ENCODE measurements at regions not wholly inside any gene's neighbourhood (a gene's known extent, or its start where the extent isn't known, plus 50 kb on each side); places are given as distances from the start of the nearest gene placed in this dataset.
"Not testable (repeated sequence)": the region's sequence is repeated elsewhere in the genome, so short reads cannot be mapped to it uniquely, and the experiment has no call there.

DNA sequence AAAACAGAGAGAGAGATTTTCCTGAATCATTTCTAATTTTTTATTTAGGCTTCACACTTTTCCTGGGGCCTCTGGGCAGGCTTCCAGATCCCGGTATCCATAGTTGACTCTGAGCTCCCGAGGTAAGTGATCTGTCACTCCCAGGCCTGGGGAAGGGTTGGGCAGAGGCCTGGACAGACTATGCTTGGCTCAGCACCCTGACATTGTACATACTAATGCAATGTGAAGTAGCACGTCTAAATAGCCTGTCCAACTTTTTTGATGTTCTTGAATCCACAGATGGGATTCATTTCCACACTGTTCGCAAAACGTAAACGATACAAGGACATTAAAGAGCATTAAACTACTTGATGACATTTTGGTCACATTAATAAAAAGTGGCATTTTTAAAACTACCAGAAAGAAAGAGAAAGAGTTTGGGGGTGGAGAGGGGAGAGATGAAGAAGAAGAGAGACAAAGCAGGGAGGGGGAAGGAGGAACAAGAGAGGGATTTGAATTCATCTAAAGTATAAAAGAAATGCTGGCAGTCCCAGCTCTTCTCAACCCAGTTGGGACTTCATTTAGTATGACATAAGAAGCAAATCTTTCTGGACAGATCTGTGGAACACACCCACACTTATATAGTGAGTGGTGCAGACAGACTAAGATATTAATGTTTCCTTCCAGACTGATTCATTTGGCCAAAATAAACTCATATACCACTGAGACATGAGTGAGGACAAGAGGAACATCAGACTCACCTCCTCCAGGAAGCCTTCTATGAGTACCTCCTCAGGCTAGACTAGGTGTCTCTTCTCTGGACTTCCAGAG, 514.2 kb downstream of the SOX6 start:
- H3K27ac Mint-ChIP-seq (ENCODE audit: unreplicated experiment) = no peak overlapping the region
- peaks cover 2% of the 10 kb centered on the region for H3K4me1 Mint-ChIP-seq (ENCODE audit: low read depth, unreplicated experiment)
- no peaks in the 10 kb centered on the region for H3K9me3 Mint-ChIP-seq (ENCODE audit: unreplicated experiment)
- H3K36me3 Mint-ChIP-seq (ENCODE audit: unreplicated experiment) = no peaks in the 10 kb centered on the region
- no peaks in the 10 kb centered on the region for H3K27me3 Mint-ChIP-seq (ENCODE audit: unreplicated experiment)
- no peak for TF ChIP-seq CTCF (IDR thresholded peaks at IDR 0.05; ENCODE audit: partially characterized antibody, unreplicated experiment)
- no peak for DNase-seq
- no peak overlapping the region for H3K4me3 Mint-ChIP-seq (ENCODE audit: unreplicated experiment)

DNA sequence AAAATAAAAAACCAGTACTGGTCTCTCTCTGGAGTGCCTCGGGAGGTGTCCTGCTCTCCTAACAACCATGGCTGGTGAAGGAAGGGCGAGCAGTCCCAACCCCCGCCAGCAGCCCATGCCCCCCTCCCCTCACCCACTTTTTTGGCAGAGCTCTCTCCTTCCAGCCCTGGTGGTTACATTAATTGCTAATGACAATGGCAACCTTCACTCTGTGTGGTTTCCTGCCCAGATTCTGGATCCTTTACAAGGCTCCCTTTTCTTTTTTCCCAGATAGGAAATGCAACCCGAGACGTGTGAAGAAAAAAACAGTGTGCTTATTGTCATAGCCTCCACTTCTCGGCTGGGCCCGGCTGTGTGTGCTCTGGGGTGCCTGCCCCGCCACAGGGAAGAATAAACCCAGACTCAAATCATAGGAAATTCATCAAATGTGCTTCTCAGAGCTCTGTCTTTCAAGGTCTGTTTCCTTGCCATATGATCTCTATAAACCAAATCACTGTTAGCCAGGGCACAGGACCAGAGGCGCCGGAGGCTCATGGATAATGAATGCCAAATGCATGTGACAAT, 513.0 kb downstream of the SOX6 start:
- Mint-ChIP-seq H3K4me3 (ENCODE audit: unreplicated experiment) (no peak overlapping the region), H3K27ac (ENCODE audit: unreplicated experiment) (no peak overlapping the region), H3K27me3 (ENCODE audit: unreplicated experiment) (no peaks in the 10 kb centered on the region), H3K4me1 (ENCODE audit: low read depth, unreplicated experiment) (peaks cover 2% of the 10 kb centered on the region), H3K9me3 (ENCODE audit: unreplicated experiment) (no peaks in the 10 kb centered on the region), H3K36me3 (ENCODE audit: unreplicated experiment) (no peaks in the 10 kb centered on the region)
- TF ChIP-seq CTCF (IDR thresholded peaks at IDR 0.05; ENCODE audit: partially characterized antibody, unreplicated experiment) = no peak
- DNase-seq = no peak

DNA sequence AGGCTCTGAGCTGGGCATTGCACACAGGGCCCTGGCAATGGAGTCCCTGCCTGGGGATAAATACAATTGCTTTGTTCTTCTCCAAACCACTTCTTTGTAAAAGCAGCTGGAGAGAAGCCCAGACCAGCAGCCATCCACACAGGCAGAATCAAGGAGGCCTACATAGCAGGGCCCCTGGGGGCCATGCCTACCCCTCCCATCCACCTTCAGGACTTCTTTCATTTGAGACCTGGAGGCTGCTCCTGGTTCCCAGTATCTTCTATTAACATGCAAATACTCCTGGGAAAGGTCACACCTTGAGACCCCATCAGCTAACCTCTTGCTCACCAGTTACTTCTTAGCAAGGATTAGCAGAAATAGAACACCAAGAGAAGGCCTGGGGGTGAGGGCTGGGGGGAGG, 511.1 kb downstream of the SOX6 start:
- H3K36me3 Mint-ChIP-seq (ENCODE audit: unreplicated experiment) = no peaks in the 10 kb centered on the region
- no peak overlapping the region for H3K4me3 Mint-ChIP-seq (ENCODE audit: unreplicated experiment)
- no peak for TF ChIP-seq CTCF (IDR thresholded peaks at IDR 0.05; ENCODE audit: partially characterized antibody, unreplicated experiment)
- no peak overlapping the region for H3K27ac Mint-ChIP-seq (ENCODE audit: unreplicated experiment)
- H3K9me3 Mint-ChIP-seq (ENCODE audit: unreplicated experiment) = no peaks in the 10 kb centered on the region
- H3K4me1 Mint-ChIP-seq (ENCODE audit: low read depth, unreplicated experiment) = peaks cover 2% of the 10 kb centered on the region
- no peaks in the 10 kb centered on the region for H3K27me3 Mint-ChIP-seq (ENCODE audit: unreplicated experiment)
- no peak for DNase-seq

DNA sequence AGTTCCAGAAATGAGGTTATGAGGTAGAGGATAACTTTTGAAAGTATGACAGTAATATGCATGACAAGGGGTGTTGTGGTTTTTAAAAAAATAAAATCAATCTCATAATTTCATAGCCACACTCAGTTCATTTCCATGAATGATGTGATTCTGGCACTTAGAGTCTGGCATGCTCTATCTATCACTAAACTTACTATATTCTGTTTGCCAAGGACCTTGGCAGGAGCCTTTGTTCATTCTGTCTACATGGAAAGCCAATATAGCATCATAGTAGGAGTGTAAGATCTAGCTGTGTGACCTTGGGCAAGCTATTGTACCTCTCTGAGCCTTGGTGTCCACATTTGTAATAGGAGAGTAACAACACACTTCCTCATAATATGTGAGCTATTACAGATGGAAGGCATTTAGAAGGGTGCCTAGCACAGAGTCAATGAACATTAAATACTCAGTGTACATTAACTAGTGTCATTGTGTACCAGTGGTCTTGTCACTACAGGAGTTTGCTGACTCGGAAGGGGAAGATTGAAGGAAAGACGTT, 507.6 kb downstream of the SOX6 start:
- DNase-seq = no peak
- TF ChIP-seq CTCF (IDR thresholded peaks at IDR 0.05; ENCODE audit: partially characterized antibody, unreplicated experiment) = no peak
- H3K36me3 Mint-ChIP-seq (ENCODE audit: unreplicated experiment) = no peaks in the 10 kb centered on the region
- no peak overlapping the region for H3K27ac Mint-ChIP-seq (ENCODE audit: unreplicated experiment)
- H3K4me3 Mint-ChIP-seq (ENCODE audit: unreplicated experiment) = no peak overlapping the region
- H3K9me3 Mint-ChIP-seq (ENCODE audit: unreplicated experiment) = no peaks in the 10 kb centered on the region
- H3K4me1 Mint-ChIP-seq (ENCODE audit: low read depth, unreplicated experiment) = no peaks in the 10 kb centered on the region
- H3K27me3 Mint-ChIP-seq (ENCODE audit: unreplicated experiment) = no peaks in the 10 kb centered on the region

DNA sequence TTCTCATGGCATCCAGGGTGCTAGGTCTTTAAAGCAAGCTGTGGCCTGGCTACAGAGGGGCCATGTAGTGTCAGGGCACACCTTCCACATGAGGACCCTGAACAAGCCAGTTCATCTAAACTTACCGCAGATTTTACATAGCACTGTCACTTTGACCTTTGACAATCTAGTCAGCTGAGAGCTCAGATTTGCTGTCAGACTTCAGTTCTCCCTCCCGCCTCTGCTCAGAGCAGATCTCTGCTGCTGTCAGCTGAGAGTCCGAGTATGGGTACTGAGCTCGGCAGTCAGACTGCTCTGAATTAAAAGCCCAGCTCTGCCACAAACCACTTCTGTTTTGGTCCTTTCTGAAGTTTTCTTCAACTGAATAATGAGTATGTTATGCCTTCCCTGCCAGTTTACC, 507.1 kb downstream of the SOX6 start:
- H3K9me3 Mint-ChIP-seq (ENCODE audit: unreplicated experiment) = no peaks in the 10 kb centered on the region
- H3K27ac Mint-ChIP-seq (ENCODE audit: unreplicated experiment) = no peak overlapping the region
- TF ChIP-seq CTCF (IDR thresholded peaks at IDR 0.05; ENCODE audit: partially characterized antibody, unreplicated experiment) = no peak
- H3K27me3 Mint-ChIP-seq (ENCODE audit: unreplicated experiment) = no peaks in the 10 kb centered on the region
- no peak for DNase-seq
- H3K4me1 Mint-ChIP-seq (ENCODE audit: low read depth, unreplicated experiment) = peaks cover 1% of the 10 kb centered on the region
- no peaks in the 10 kb centered on the region for H3K36me3 Mint-ChIP-seq (ENCODE audit: unreplicated experiment)
- H3K4me3 Mint-ChIP-seq (ENCODE audit: unreplicated experiment) = no peak overlapping the region

DNA sequence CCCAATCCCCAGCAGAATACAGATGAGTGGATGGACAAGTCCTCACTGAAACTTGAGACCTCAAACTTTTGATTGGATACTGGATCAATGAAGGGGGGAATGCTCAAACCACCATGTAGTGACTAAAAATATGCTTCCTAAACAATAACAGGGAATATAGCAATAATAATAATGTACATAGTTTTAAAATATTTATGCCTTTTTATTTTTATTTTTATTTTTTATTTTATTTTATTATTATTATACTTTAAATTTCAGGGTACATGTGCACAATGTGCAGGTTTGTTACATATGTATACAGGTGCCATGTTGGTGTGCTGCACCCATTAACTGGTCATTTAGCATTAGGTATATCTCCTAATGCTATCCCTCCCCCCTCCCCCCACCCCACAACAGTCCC, 506.0 kb downstream of the SOX6 start:
- H3K27me3 Mint-ChIP-seq (ENCODE audit: unreplicated experiment); DNase-seq; H3K36me3 Mint-ChIP-seq (ENCODE audit: unreplicated experiment); H3K27ac Mint-ChIP-seq (ENCODE audit: unreplicated experiment); H3K9me3 Mint-ChIP-seq (ENCODE audit: unreplicated experiment); H3K4me3 Mint-ChIP-seq (ENCODE audit: unreplicated experiment); H3K4me1 Mint-ChIP-seq (ENCODE audit: low read depth, unreplicated experiment): not testable (repeated sequence)

Measured in glutamatergic neuron (in vitro differentiated cells).